Calu3 (cell line): ENCODE measurements at regions not wholly inside any gene's neighbourhood (a gene's known extent, or its start where the extent isn't known, plus 50 kb on each side); places are given as distances from the start of the nearest gene placed in this dataset.

Experiments used
- BruUV-seq: library from RNA; stranded (reverse); fragments of 400-500 nt; replicated peaks from 2 replicates; lab custom pipeline; 2021; lab: Mats Ljungman, UMichigan
- CTCF ChIA-PET: fragments of 300-600 bp; sonication (Branson Sonifier 250); formaldehyde crosslinking; loops from one replicate; lab custom pipeline; 2022; ENCODE audit warnings: antibody characterized with exemption; lab: Charles Lee
- DNase-seq: peaks from one replicate; pipeline ENCODE4 v3.0.0; 2022
- H3K27ac Mint-ChIP-seq: one replicate; pipeline ENCODE4 v1.8.0; 2022; ENCODE audit warnings: mixed read lengths; ENCODE audit not compliant: unreplicated experiment
- H3K27me3 Mint-ChIP-seq: one replicate; pipeline ENCODE4 v1.8.0; 2022; ENCODE audit warnings: mixed read lengths; ENCODE audit not compliant: unreplicated experiment
- H3K36me3 Mint-ChIP-seq: one replicate; pipeline ENCODE4 v1.8.0; 2022; ENCODE audit warnings: mild to moderate bottlenecking, moderate library complexity, mixed read lengths; ENCODE audit not compliant: insufficient read depth, unreplicated experiment
- H3K4me1 Mint-ChIP-seq: one replicate; pipeline ENCODE4 v1.8.0; 2022; ENCODE audit warnings: mild to moderate bottlenecking, low read depth, mixed read lengths; ENCODE audit not compliant: unreplicated experiment
- H3K4me3 Mint-ChIP-seq: one replicate; pipeline ENCODE4 v1.8.0; 2022; ENCODE audit warnings: mild to moderate bottlenecking, low read depth, moderate library complexity, mixed read lengths; ENCODE audit not compliant: unreplicated experiment
- H3K9me3 Mint-ChIP-seq: one replicate; pipeline ENCODE4 v1.8.0; 2022; ENCODE audit warnings: low read depth, mixed read lengths; ENCODE audit not compliant: unreplicated experiment
- intact Hi-C: fragments of 100-400 bp; cut with micrococcal nuclease; formaldehyde crosslinking; loops from one replicate; pipeline ENCODE4 v1.10.0; 2022; ENCODE audit not compliant: unreplicated experiment
- TF ChIP-seq, protein P1 (sequence below): fragments of 200-600 bp; IDR thresholded peaks from one replicate; pipeline ENCODE4 v1.8.0; 2022; ENCODE audit warnings: antibody characterized with exemption; ENCODE audit not compliant: unreplicated experiment

DNA sequence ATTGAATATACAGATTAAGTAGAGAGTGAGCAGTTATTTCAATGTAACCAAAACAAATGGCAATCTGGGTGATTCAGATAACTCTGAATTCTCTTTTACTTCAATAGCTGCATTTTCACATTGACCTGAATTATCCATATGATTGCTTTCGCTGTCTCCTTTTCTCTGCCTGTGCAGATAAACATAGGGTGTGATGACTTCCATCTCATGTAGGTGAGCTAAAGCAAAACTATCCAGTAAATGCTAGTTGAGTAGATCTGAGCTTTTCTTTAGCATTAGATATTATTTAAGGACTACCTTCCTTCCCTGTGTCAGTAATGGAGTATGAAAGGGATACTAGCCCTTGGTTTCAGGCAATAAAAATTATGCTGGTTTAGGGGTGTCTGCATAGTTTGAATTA, 288.6 kb downstream of the OXSM start:
- H3K27ac Mint-ChIP-seq: no peak overlapping the region
- no peak for DNase-seq
- no peak overlapping the region for H3K4me3 Mint-ChIP-seq
- BruUV-seq: no TSS peak
- H3K4me1 Mint-ChIP-seq: no peaks in the 10 kb centered on the region
- CTCF ChIA-PET: no interaction called here
- TF ChIP-seq, protein P1, sequence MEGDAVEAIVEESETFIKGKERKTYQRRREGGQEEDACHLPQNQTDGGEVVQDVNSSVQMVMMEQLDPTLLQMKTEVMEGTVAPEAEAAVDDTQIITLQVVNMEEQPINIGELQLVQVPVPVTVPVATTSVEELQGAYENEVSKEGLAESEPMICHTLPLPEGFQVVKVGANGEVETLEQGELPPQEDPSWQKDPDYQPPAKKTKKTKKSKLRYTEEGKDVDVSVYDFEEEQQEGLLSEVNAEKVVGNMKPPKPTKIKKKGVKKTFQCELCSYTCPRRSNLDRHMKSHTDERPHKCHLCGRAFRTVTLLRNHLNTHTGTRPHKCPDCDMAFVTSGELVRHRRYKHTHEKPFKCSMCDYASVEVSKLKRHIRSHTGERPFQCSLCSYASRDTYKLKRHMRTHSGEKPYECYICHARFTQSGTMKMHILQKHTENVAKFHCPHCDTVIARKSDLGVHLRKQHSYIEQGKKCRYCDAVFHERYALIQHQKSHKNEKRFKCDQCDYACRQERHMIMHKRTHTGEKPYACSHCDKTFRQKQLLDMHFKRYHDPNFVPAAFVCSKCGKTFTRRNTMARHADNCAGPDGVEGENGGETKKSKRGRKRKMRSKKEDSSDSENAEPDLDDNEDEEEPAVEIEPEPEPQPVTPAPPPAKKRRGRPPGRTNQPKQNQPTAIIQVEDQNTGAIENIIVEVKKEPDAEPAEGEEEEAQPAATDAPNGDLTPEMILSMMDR: no peak
- intact Hi-C loops: no loop called here
- no peaks in the 10 kb centered on the region for H3K27me3 Mint-ChIP-seq
- H3K36me3 Mint-ChIP-seq: no peaks in the 10 kb centered on the region
- peaks cover under 1% of the 10 kb centered on the region for H3K9me3 Mint-ChIP-seq

DNA sequence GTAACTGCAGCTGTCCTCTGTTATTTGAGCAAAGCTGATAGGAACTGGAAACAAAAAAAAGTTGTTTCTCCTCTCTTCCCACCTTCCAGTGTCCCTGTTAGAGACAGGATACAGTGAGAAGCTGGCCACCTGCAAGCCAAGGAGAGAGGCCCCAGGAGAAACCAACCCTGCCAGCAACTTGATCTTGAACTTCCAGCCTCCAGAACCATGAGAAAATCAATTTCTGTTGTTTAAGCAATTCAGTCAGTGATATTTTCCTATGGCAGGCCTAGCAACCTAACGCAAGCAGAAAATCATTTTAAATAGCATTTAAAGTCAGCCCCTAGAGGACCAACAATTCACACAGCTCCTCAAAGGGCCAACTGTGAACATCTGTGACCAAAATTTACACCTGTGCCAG, 291.3 kb downstream of the OXSM start:
- Mint-ChIP-seq H3K36me3 (no peaks in the 10 kb centered on the region), H3K4me1 (no peaks in the 10 kb centered on the region), H3K27ac (no peak overlapping the region)

DNA sequence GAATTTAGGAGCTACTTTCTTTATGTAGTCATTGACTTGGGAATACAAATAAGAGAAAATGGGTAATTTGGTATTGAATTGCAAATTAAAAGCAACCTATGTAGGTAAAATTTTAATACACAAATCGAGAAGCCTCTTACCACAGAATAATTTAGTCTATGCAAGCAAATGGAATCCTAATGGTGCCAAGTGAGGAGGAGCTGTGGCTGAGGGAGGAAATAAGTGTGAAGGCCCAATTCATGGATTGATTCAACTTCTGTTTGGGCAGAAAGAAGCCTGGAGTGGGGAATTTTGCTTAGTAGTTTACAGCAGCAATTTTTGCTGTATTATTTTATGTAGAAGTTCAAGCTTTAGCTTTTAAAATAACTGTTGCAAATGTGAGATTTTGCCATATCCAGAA, 291.9 kb downstream of the OXSM start:
- Mint-ChIP-seq H3K4me1 (no peaks in the 10 kb centered on the region), H3K27ac (no peak overlapping the region), H3K4me3 (no peak overlapping the region), H3K27me3 (no peaks in the 10 kb centered on the region), H3K36me3 (no peaks in the 10 kb centered on the region), H3K9me3 (no peaks in the 10 kb centered on the region)
- CTCF ChIA-PET: no interaction called here
- no peak for DNase-seq
- TF ChIP-seq, protein P1: no peak
- intact Hi-C loops: no loop called here
- no TSS peak for BruUV-seq

More for the DNA sequence above, 291.3 kb downstream of the OXSM start:
- Mint-ChIP-seq H3K9me3 (no peaks in the 10 kb centered on the region), H3K4me3 (no peak overlapping the region), H3K27me3 (no peaks in the 10 kb centered on the region)
- TF ChIP-seq, protein P1: no peak
- CTCF ChIA-PET: no interaction called here
- DNase-seq: no peak
- BruUV-seq: no TSS peak
- intact Hi-C loops: no loop called here

DNA sequence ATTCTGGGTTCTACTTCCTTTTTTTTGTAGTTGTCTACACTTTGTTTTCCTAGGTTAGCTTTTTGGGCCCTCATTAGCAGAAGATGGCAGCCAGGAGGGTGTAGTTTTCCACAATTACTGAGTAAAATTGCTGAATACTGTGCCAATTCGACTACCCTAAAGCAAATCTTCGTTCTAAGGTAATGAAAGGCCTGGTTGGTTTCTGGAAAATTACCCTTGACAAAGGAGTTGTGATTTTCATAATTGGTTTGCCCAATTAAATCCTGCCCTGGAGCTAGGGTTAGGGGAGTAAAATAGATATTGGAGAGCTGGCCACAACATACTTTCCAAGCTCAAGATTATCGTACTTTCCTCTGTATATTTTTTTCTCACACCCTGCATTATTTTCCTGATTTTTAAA, 293.0 kb downstream of the OXSM start:
- CTCF ChIA-PET: no interaction called here
- H3K4me3 Mint-ChIP-seq: no peak overlapping the region
- DNase-seq: no peak
- H3K27me3 Mint-ChIP-seq: no peaks in the 10 kb centered on the region
- H3K27ac Mint-ChIP-seq: no peak overlapping the region
- H3K4me1 Mint-ChIP-seq: no peaks in the 10 kb centered on the region
- intact Hi-C loops: no loop called here
- BruUV-seq: no TSS peak
- TF ChIP-seq, protein P1: no peak
- H3K36me3 Mint-ChIP-seq: no peaks in the 10 kb centered on the region
- no peaks in the 10 kb centered on the region for H3K9me3 Mint-ChIP-seq
